Loucy (cell line): ENCODE measurements at regions not wholly inside any gene's neighbourhood (a gene's known extent, or its start where the extent isn't known, plus 50 kb on each side); places are given as distances from the start of the nearest gene placed in this dataset.
"Not testable (repeated sequence)": the region's sequence is repeated elsewhere in the genome, so short reads cannot be mapped to it uniquely, and the experiment has no call there.

Experiments
- H2AFZ ChIP-seq: fragments of 200-600 bp; sonication (generic); 2 replicates; pipeline ENCODE4 v1.6.0; 2016; ENCODE audit warnings: antibody characterized with exemption, mild to moderate bottlenecking, low read length, moderate library complexity
- H3F3A ChIP-seq: fragments of 200-600 bp; 2 replicates; pipeline ENCODE4 v1.6.0; 2016; ENCODE audit warnings: antibody characterized with exemption, low read depth, mild to moderate bottlenecking
- H3K27me3 ChIP-seq: fragments of 200-600 bp; sonication (generic); 2 replicates; pipeline ENCODE4 v1.6.1; 2014; ENCODE audit warnings: low read length, mild to moderate bottlenecking; ENCODE audit not compliant: insufficient read depth, poor library complexity, severe bottlenecking
- H3K36me3 ChIP-seq: fragments of 200-600 bp; sonication (generic); 2 replicates; pipeline ENCODE4 v1.6.1; 2016; ENCODE audit warnings: low read length; ENCODE audit not compliant: insufficient read depth
- H3K4me1 ChIP-seq: fragments of 200-600 bp; sonication (generic); 2 replicates; pipeline ENCODE4 v1.5.1; 2014; ENCODE audit warnings: low read length, mild to moderate bottlenecking; ENCODE audit not compliant: insufficient read depth, poor library complexity, severe bottlenecking
- H3K4me2 ChIP-seq: fragments of 200-600 bp; sonication (generic); 2 replicates; pipeline ENCODE4 v1.6.0; 2014; ENCODE audit warnings: antibody characterized with exemption, low read length, low read depth, mild to moderate bottlenecking; ENCODE audit not compliant: poor library complexity, severe bottlenecking
- H3K4me3 ChIP-seq: fragments of 200-600 bp; sonication (generic); 2 replicates; pipeline ENCODE4 v1.5.1; 2014; ENCODE audit warnings: low read length, mild to moderate bottlenecking, mixed read lengths; ENCODE audit not compliant: poor library complexity, severe bottlenecking
- H3K79me2 ChIP-seq: fragments of 200-600 bp; sonication (generic); 2 replicates; pipeline ENCODE4 v1.6.1; 2014; ENCODE audit warnings: low read length; ENCODE audit not compliant: insufficient read depth
- H3K9ac ChIP-seq: fragments of 200-600 bp; sonication (generic); 2 replicates; pipeline ENCODE4 v1.6.0; 2014; ENCODE audit warnings: mild to moderate bottlenecking, low read depth, low read length, moderate library complexity; ENCODE audit not compliant: poor library complexity, severe bottlenecking
- H3K9me2 ChIP-seq: fragments of 200-600 bp; sonication (generic); replicated peaks from 2 replicates; pipeline ENCODE4 v1.6.1; 2016; ENCODE audit warnings: low read depth, low read length, mixed read lengths
- H3K9me3 ChIP-seq: fragments of 200-600 bp; sonication (generic); 2 replicates; pipeline ENCODE4 v1.6.1; 2014; ENCODE audit warnings: mild to moderate bottlenecking, antibody characterized with exemption, low read length, low read depth; ENCODE audit not compliant: insufficient read depth
- H4K20me1 ChIP-seq: fragments of 200-600 bp; sonication (generic); 2 replicates; pipeline ENCODE4 v1.6.0; 2014; ENCODE audit warnings: antibody characterized with exemption, low read length, mild to moderate bottlenecking; ENCODE audit not compliant: insufficient read depth, poor library complexity, severe bottlenecking
- EZH2phosphoT487 ChIP-seq: fragments of 200-600 bp; IDR thresholded peaks from 2 replicates; pipeline ENCODE4 v1.6.1; 2018; ENCODE audit warnings: antibody characterized with exemption, mild to moderate bottlenecking, moderate library complexity, borderline replicate concordance
- TF ChIP-seq, protein P1 (sequence below): fragments of 200-600 bp; sonication (generic); conservative IDR thresholded peaks from 2 replicates; pipeline ENCODE4 v1.5.1; 2014; ENCODE audit warnings: mild to moderate bottlenecking, antibody characterized with exemption, low read length

DNA sequence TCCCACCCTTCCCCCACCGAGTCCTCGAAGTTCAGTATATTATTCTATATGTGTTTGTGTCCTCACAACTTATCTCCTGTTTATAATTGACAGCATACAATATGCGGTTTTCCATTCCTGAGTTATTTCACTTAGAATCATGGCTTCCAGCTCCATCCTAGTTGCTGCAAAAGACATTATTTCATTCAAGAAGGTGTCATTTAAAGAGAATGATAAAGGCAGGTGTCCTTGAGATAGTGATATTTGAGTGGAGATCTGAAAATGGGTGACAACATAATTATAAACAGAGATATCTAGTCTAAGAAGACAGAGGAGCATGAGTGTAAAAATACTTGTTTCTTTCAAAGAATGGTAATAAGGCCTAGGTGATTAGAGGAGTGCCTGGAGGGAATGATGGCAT is 876.8 kb downstream of the SLC6A15 start:
- Histone ChIP-seq H3K9me2 (no peaks in the 10 kb centered on the region), H3K79me2 (no peaks in the 10 kb centered on the region), H3K27me3 (no peaks in the 10 kb centered on the region), H4K20me1 (no peaks in the 10 kb centered on the region), H3K9me3 (0 out of 2 replicates have a peak, but pooled peaks cover 3% of the 10 kb centered on the region), H2AFZ (no peak overlapping the region), H3K9ac (no peak overlapping the region), H3K4me1 (no peaks in the 10 kb centered on the region), H3K36me3 (no peaks in the 10 kb centered on the region), H3F3A (no peaks in the 10 kb centered on the region), H3K4me3 (no peak overlapping the region), H3K4me2 (no peak overlapping the region)
- TF ChIP-seq, protein P1, sequence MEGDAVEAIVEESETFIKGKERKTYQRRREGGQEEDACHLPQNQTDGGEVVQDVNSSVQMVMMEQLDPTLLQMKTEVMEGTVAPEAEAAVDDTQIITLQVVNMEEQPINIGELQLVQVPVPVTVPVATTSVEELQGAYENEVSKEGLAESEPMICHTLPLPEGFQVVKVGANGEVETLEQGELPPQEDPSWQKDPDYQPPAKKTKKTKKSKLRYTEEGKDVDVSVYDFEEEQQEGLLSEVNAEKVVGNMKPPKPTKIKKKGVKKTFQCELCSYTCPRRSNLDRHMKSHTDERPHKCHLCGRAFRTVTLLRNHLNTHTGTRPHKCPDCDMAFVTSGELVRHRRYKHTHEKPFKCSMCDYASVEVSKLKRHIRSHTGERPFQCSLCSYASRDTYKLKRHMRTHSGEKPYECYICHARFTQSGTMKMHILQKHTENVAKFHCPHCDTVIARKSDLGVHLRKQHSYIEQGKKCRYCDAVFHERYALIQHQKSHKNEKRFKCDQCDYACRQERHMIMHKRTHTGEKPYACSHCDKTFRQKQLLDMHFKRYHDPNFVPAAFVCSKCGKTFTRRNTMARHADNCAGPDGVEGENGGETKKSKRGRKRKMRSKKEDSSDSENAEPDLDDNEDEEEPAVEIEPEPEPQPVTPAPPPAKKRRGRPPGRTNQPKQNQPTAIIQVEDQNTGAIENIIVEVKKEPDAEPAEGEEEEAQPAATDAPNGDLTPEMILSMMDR = no peak
- TF ChIP-seq EZH2phosphoT487 = no peak

DNA sequence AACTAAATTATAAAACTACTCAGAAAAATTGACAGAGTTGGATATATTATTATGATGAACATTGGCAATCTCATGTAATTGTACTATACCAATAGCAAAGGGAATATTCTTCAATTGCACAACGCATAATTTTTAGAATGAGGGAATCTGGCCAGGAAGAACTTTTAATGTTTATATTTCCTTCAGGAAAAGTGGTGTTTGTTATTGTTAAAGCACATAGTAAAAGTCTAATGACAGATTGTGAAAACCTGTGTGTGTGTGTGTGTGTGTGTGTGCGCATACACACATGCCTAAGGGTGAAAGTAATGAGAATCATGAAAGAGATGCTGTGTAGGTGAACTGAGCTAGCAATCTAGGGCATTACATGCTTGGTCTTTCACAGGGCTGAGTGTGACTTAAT is 877.7 kb downstream of the SLC6A15 start:
- Histone ChIP-seq H3K9ac (no peak overlapping the region), H4K20me1 (no peaks in the 10 kb centered on the region)
- TF ChIP-seq, protein P1 = no peak

DNA sequence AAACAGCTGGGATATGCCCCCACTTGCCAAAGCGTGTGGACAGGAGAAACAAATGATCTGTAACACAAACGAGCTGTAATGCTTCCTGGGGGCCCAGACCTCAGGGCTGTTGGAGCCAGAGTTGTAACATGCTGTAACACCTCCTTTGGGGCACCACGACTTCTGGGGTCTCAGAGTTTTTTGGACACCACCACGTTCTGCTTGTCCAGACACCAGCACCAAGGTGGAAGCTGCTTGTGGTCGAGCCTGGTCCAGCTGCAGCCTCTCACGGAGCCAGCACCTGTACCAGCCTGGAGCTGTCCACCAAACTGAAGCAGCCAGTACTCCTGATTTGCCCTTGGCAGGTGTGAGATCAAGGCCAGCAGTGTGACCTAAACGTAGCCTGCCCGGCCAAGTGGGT is 879.4 kb downstream of the SLC6A15 start:
- Histone ChIP-seq H2AFZ (no peak overlapping the region), H3F3A (no peaks in the 10 kb centered on the region), H3K4me1 (no peaks in the 10 kb centered on the region), H4K20me1 (no peaks in the 10 kb centered on the region), H3K4me3 (no peak overlapping the region), H3K9ac (no peak overlapping the region), H3K79me2 (no peaks in the 10 kb centered on the region), H3K36me3 (no peaks in the 10 kb centered on the region), H3K4me2 (no peak overlapping the region), H3K9me3 (0 out of 2 replicates have a peak, but pooled peaks cover 3% of the 10 kb centered on the region), H3K27me3 (no peaks in the 10 kb centered on the region), H3K9me2 (no peaks in the 10 kb centered on the region)
- no peak for TF ChIP-seq EZH2phosphoT487
- TF ChIP-seq, protein P1 = no peak

More for the DNA sequence above, 877.7 kb downstream of the SLC6A15 start:
- Histone ChIP-seq H3K9me3 (0 out of 2 replicates have a peak, but pooled peaks cover 3% of the 10 kb centered on the region), H3K79me2 (no peaks in the 10 kb centered on the region), H3K4me3 (no peak overlapping the region), H3K27me3 (no peaks in the 10 kb centered on the region), H3F3A (no peaks in the 10 kb centered on the region), H2AFZ (no peak overlapping the region), H3K9me2 (no peaks in the 10 kb centered on the region), H3K4me2 (no peak overlapping the region), H3K4me1 (no peaks in the 10 kb centered on the region), H3K36me3 (no peaks in the 10 kb centered on the region)

DNA sequence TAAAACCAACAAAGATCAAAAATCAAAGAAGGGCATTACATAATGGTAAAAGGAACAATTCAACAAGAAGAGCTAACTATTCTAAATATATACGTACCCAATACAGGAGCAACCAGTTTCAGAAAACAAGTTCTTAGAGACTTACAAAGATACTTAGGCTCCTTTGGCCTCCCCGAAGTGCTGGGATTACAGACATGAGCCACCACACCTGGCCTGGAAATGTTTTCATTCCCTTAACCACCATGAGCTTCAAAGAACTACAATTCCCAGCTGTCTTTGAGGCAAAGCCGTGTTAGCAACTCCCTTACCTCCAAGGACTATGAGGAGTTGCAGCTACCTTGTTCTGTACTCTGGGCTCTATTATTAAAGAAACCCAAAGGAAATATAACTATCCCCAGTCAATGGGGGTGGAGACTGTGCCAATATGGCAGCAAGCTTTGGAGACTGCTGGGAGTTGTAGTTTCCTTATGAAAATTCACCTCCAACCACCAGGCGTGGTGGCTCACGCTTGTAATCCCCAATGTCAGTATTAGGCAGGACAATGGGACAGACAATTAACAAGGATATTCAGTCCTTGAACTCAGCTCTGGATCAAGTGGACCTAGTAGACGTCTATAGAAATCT is 893.9 kb downstream of the SLC6A15 start:
- not testable (repeated sequence) for H3K4me2 ChIP-seq, H3K36me3 ChIP-seq, H3K9ac ChIP-seq, H3K79me2 ChIP-seq, H3F3A ChIP-seq, H3K27me3 ChIP-seq, H3K4me1 ChIP-seq, H4K20me1 ChIP-seq, H2AFZ ChIP-seq, H3K9me2 ChIP-seq, H3K4me3 ChIP-seq, H3K9me3 ChIP-seq
